ENCODE measurements at regions not wholly inside any gene's neighbourhood (a gene's known extent, or its start where the extent isn't known, plus 50 kb on each side); places are given as distances from the start of the nearest gene placed in this dataset.

DNA sequence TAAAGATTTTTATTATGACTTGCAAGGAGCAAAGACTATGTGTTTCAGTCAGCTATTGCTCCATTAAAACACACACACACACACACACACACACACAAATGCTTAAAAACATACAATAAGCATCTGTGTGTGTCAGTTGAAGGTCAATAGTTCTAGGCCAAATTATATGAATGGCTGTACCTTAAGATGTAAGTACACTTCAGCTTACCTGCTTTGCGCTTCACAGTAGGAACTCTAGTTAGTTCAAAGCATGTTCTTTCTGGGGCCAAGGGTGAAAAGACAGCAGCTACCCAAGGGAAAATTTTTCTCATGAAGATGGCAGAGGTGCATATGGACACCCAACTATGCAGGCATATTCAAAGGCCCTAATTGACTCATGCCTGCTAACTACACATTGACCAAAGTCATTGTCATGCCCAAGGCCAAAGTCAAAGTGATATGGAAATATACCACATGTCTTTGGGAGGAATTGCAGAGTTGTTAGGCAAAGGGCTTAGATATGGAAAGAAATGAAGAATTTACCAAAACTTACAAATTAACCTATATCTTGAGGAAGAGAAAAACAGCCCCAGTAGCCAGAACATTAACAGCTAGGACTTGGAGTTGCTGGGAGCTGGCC is 61.9 kb upstream of the BTN3A2 start:
- no peak overlapping the region for H2AFZ ChIP-seq (ENCODE audit: insufficient read depth, low read length, poor library complexity)
- no peak overlapping the region for H4K8ac ChIP-seq (ENCODE audit: low read depth, low read length)
- H4K12ac ChIP-seq (ENCODE audit: low read depth, low read length): no peak overlapping the region
- H3K4ac ChIP-seq (ENCODE audit: low read depth, low read length): no peak overlapping the region
- H3K79me2 ChIP-seq (ENCODE audit: control insufficient read depth, insufficient read depth, low read length, poor library complexity): no peaks in the 10 kb centered on the region
- no peaks in the 10 kb centered on the region for H3K36me3 ChIP-seq (ENCODE audit: control insufficient read depth in 1 of 2, insufficient read depth in 2 of 2, low read length in 2 of 2)
- no CpG with 5 or more reads among the region's 1 CpG for WGBS (ENCODE audit: extremely low coverage, insufficient coverage, insufficient read length)
- no peak overlapping the region for H2AK5ac ChIP-seq (ENCODE audit: low read length)
- H3K14ac ChIP-seq (ENCODE audit: low read length): no peak overlapping the region
- H3K4me1 ChIP-seq (ENCODE audit: control insufficient read depth in 1 of 2, insufficient read depth in 2 of 2, low read length in 2 of 2): peaks cover 0 to 10% of the 10 kb centered on the region in 2 experiments
- no peak overlapping the region for H3K4me2 ChIP-seq (ENCODE audit: low read length)
- no peak overlapping the region for H3K9ac ChIP-seq (ENCODE audit: low read length)
- H3K4me3 ChIP-seq (ENCODE audit: low read depth, low read length): no peak overlapping the region
- no peak overlapping the region for H2BK120ac ChIP-seq (ENCODE audit: insufficient read depth, low read length, poor library complexity)
- H2BK12ac ChIP-seq (ENCODE audit: low read length): no peak overlapping the region
- DNase-seq: no peak
- H3K23ac ChIP-seq (ENCODE audit: low read length): no peak overlapping the region
- no peak overlapping the region for H4K91ac ChIP-seq (ENCODE audit: low read depth, low read length)
- H3K79me1 ChIP-seq (ENCODE audit: low read length): no peaks in the 10 kb centered on the region
- H3K27me3 ChIP-seq (ENCODE audit: insufficient read depth, low read length): no peaks in the 10 kb centered on the region
- H3K27ac ChIP-seq (ENCODE audit: low read depth, low read length): no peak overlapping the region
- no peak overlapping the region for H3K18ac ChIP-seq (ENCODE audit: low read length)
- H3K9me3 ChIP-seq (ENCODE audit: insufficient read depth, low read depth, low read length): no peaks in the 10 kb centered on the region
- no peak overlapping the region for H2BK5ac ChIP-seq (ENCODE audit: low read depth, low read length, poor library complexity)

DNA sequence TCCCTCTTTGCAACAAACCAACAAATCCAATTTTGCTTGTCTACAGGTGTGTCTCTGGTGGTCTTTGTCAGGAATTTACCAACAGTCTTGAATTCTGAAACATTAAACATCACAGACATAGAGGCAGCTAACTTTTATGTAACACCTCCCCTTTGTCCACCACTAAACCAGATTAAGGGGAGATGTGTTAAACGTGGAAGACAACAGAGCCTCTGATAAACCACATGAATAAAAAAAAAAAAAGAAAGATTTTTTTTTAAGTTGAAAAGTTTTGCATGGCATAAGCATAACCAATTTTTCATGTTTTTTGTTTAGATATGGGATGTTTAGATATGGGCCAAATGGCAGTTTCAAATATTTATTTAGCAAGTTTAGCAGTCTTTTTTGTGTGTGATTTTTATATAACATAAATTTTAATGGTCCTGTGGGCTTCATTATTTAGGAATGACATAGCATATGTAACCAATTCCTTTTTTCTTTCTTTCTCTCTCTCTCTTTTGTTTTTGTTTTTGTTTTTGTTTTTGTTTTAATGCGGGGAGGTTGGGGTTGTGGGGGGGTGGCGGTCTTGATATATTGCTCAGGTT is 60.7 kb upstream of the BTN3A2 start:
- Histone ChIP-seq H3K18ac (ENCODE audit: low read length) (no peak overlapping the region), H2AK5ac (ENCODE audit: low read length) (no peak overlapping the region), H3K4ac (ENCODE audit: low read depth, low read length) (no peak overlapping the region), H3K36me3 (ENCODE audit: control insufficient read depth in 1 of 2, insufficient read depth in 2 of 2, low read length in 2 of 2) (no peaks in the 10 kb centered on the region), H3K9ac (ENCODE audit: low read length) (no peak overlapping the region), H3K4me2 (ENCODE audit: low read length) (peak overlapping the region; percentile 56), H4K91ac (ENCODE audit: low read depth, low read length) (no peak overlapping the region), H3K79me2 (ENCODE audit: control insufficient read depth, insufficient read depth, low read length, poor library complexity) (no peaks in the 10 kb centered on the region), H3K4me1 (ENCODE audit: control insufficient read depth in 1 of 2, insufficient read depth in 2 of 2, low read length in 2 of 2) (peaks cover 0 to 12% of the 10 kb centered on the region in 2 experiments), H3K4me3 (ENCODE audit: low read depth, low read length) (no peak overlapping the region), H2AFZ (ENCODE audit: insufficient read depth, low read length, poor library complexity) (no peak overlapping the region), H2BK12ac (ENCODE audit: low read length) (no peak overlapping the region), H3K79me1 (ENCODE audit: low read length) (no peaks in the 10 kb centered on the region), H4K8ac (ENCODE audit: low read depth, low read length) (no peak overlapping the region), H2BK5ac (ENCODE audit: low read depth, low read length, poor library complexity) (no peak overlapping the region), H2BK120ac (ENCODE audit: insufficient read depth, low read length, poor library complexity) (no peak overlapping the region), H3K9me3 (ENCODE audit: insufficient read depth, low read depth, low read length) (no peaks in the 10 kb centered on the region), H3K27ac (ENCODE audit: low read depth, low read length) (no peak overlapping the region), H3K14ac (ENCODE audit: low read length) (no peak overlapping the region), H3K23ac (ENCODE audit: low read length) (no peak overlapping the region), H4K12ac (ENCODE audit: low read depth, low read length) (no peak overlapping the region), H3K27me3 (ENCODE audit: insufficient read depth, low read length) (no peaks in the 10 kb centered on the region)
- no peak for DNase-seq
- WGBS (ENCODE audit: extremely low coverage, insufficient coverage, insufficient read length): no CpG with 5 or more reads among the region's 3 CpGs

- Histone ChIP-seq H3K4ac (ENCODE audit: low read depth, low read length) (no peak overlapping the region), H2BK120ac (ENCODE audit: insufficient read depth, low read length, poor library complexity) (no peak overlapping the region), H3K23ac (ENCODE audit: low read length) (no peak overlapping the region), H3K4me3 (ENCODE audit: low read depth, low read length) (no peak overlapping the region), H4K12ac (ENCODE audit: low read depth, low read length) (no peak overlapping the region), H3K4me1 (ENCODE audit: control insufficient read depth in 1 of 2, insufficient read depth in 2 of 2, low read length in 2 of 2) (peaks cover 0 to 12% of the 10 kb centered on the region in 2 experiments), H2BK12ac (ENCODE audit: low read length) (no peak overlapping the region), H4K8ac (ENCODE audit: low read depth, low read length) (no peak overlapping the region), H3K14ac (ENCODE audit: low read length) (no peak overlapping the region), H3K27ac (ENCODE audit: low read depth, low read length) (no peak overlapping the region), H3K18ac (ENCODE audit: low read length) (no peak overlapping the region), H3K79me1 (ENCODE audit: low read length) (no peaks in the 10 kb centered on the region), H3K9ac (ENCODE audit: low read length) (no peak overlapping the region), H4K91ac (ENCODE audit: low read depth, low read length) (peak overlapping the region; percentile 22), H3K79me2 (ENCODE audit: control insufficient read depth, insufficient read depth, low read length, poor library complexity) (no peaks in the 10 kb centered on the region), H2BK5ac (ENCODE audit: low read depth, low read length, poor library complexity) (no peak overlapping the region), H2AFZ (ENCODE audit: insufficient read depth, low read length, poor library complexity) (no peak overlapping the region), H3K9me3 (ENCODE audit: insufficient read depth, low read depth, low read length) (no peaks in the 10 kb centered on the region), H3K36me3 (ENCODE audit: control insufficient read depth in 1 of 2, insufficient read depth in 2 of 2, low read length in 2 of 2) (no peaks in the 10 kb centered on the region), H3K27me3 (ENCODE audit: insufficient read depth, low read length) (no peaks in the 10 kb centered on the region), H3K4me2 (ENCODE audit: low read length) (peak overlapping the region; percentile 56), H2AK5ac (ENCODE audit: low read length) (no peak overlapping the region)
- WGBS (ENCODE audit: extremely low coverage, insufficient coverage, insufficient read length): no CpG with 5 or more reads among the region's 29 CpGs
- peak; percentile 58 to 80 for DNase-seq
Observed at GRCh38 chr6:26304797-26305640, 60.0 kb upstream of the BTN3A2 start.

- no peaks in the 10 kb centered on the region for H3K79me2 ChIP-seq (ENCODE audit: control insufficient read depth, insufficient read depth, low read length, poor library complexity)
- peaks cover 0 to 12% of the 10 kb centered on the region in 2 experiments for H3K4me1 ChIP-seq (ENCODE audit: control insufficient read depth in 1 of 2, insufficient read depth in 2 of 2, low read length in 2 of 2)
- no peak overlapping the region for H4K91ac ChIP-seq (ENCODE audit: low read depth, low read length)
- no peak overlapping the region for H4K8ac ChIP-seq (ENCODE audit: low read depth, low read length)
- no peaks in the 10 kb centered on the region for H3K27me3 ChIP-seq (ENCODE audit: insufficient read depth, low read length)
- no peak overlapping the region for H2AFZ ChIP-seq (ENCODE audit: insufficient read depth, low read length, poor library complexity)
- no CpG with 5 or more reads among the region's 3 CpGs for WGBS (ENCODE audit: extremely low coverage, insufficient coverage, insufficient read length)
- no peak overlapping the region for H2BK5ac ChIP-seq (ENCODE audit: low read depth, low read length, poor library complexity)
- no peaks in the 10 kb centered on the region for H3K36me3 ChIP-seq (ENCODE audit: control insufficient read depth in 1 of 2, insufficient read depth in 2 of 2, low read length in 2 of 2)
- no peak overlapping the region for H2AK5ac ChIP-seq (ENCODE audit: low read length)
- no peak overlapping the region for H4K12ac ChIP-seq (ENCODE audit: low read depth, low read length)
- H3K18ac ChIP-seq (ENCODE audit: low read length): no peak overlapping the region
- no peak overlapping the region for H3K14ac ChIP-seq (ENCODE audit: low read length)
- H3K9ac ChIP-seq (ENCODE audit: low read length): no peak overlapping the region
- no peak overlapping the region for H3K23ac ChIP-seq (ENCODE audit: low read length)
- no peaks in the 10 kb centered on the region for H3K79me1 ChIP-seq (ENCODE audit: low read length)
- no peak overlapping the region for H3K27ac ChIP-seq (ENCODE audit: low read depth, low read length)
- H3K4me2 ChIP-seq (ENCODE audit: low read length): no peak overlapping the region
- H2BK12ac ChIP-seq (ENCODE audit: low read length): peak overlapping the region; percentile 65
- no peak for DNase-seq
- no peak overlapping the region for H3K4me3 ChIP-seq (ENCODE audit: low read depth, low read length)
- H3K9me3 ChIP-seq (ENCODE audit: insufficient read depth, low read depth, low read length): no peaks in the 10 kb centered on the region
- no peak overlapping the region for H3K4ac ChIP-seq (ENCODE audit: low read depth, low read length)
- H2BK120ac ChIP-seq (ENCODE audit: insufficient read depth, low read length, poor library complexity): no peak overlapping the region
Observed at GRCh38 chr6:26305641-26305969, 59.4 kb upstream of the BTN3A2 start.
